GM13976 (cell line): ENCODE measurements at regions not wholly inside any gene's neighbourhood (a gene's known extent, or its start where the extent isn't known, plus 50 kb on each side); places are given as distances from the start of the nearest gene placed in this dataset.
"Not testable (repeated sequence)": the region's sequence is repeated elsewhere in the genome, so short reads cannot be mapped to it uniquely, and the experiment has no call there.

Experiments used
- DNase-seq: peaks from one replicate; pipeline ENCODE4 v3.0.0; 2012; ENCODE audit warnings: low spot score
- CTCF ChIP-seq: IDR thresholded peaks from 2 replicates; pipeline ENCODE4 v1.5.1; 2012; ENCODE audit warnings: borderline replicate concordance, mild to moderate bottlenecking; ENCODE audit not compliant: insufficient read depth; ENCODE audit errors: extremely low read depth, missing control alignments, control extremely low read depth
- in situ Hi-C: fragments of 300-500 bp; cut with MboI; formaldehyde crosslinking; loops from one replicate; pipeline ENCODE4 v1.12.0; 2022; ENCODE audit warnings: low sequenced_read_pairs, mixed read lengths, inconsistent platforms; ENCODE audit not compliant: unreplicated experiment

DNA sequence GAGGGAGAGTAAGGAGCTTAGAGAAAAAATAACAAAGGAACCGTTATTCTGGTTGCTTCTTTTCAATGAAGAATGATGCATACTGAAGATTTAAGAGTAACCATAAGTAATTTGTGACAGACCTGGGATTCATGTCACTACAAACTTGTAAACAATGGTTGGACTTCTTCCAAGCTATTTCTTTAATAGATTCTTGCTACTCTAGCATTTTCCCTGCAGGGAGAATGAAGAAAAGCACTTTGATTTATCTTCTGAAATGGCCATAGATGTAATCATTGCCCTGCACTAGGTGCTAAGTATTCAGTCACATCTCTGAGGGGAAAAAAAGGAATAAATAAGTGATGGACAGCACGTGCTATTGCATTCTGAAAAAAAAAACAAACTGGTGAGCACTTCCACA lies 606.6 kb upstream of the LRRN3 start:
- DNase-seq = no peak
- TF ChIP-seq CTCF = no peak
- in situ Hi-C loops = no loop called here

DNA sequence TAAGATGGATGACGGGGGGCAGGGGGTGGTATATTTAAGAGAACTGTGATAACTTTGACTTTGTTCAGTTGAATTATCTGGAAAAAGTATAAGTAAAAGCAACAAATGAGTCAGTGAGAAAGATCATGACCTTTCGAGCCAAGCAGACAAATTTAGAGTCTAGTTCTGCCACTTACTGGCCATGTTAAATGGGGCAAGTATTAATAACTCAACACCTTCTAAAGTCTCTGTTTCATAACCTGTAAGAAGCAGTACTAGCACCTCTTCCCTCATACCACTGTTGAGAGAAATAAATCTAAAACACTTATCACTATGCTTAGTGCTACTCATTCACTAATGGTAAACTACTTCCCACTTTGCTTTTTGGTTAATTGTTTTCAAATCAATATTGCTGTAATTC lies 604.4 kb upstream of the LRRN3 start:
- TF ChIP-seq CTCF = no peak
- in situ Hi-C loops = no loop called here
- DNase-seq = no peak

DNA sequence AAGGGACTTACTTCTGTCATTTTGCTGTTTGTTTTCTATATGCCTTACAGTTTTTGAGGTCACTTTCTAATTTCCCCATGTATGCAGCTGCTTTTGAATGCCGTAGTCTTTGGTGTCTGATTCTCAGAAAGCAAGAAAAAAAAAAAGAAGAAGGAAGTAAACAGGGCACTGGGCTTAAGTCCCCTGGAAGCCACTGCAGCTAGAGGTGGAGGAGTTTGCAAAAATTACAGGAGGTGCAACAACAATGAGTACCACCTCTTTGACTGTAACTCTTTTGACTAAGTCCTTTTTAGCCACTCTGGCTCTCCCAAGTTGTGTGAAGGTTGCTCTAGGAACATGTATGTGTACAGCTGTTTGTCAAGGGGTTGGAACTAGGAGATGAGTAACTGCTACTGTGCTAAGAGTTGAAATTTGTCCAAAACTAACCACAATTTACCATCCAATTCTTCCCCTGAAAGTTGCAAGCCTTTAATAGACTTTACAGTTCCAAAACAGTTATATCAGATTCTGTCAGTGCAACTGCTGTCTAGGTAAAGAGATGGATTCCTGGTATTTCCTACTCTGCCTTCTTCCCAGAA lies 588.0 kb upstream of the LRRN3 start:
- no peak for DNase-seq
- in situ Hi-C loops = no loop called here
- TF ChIP-seq CTCF = no peak

DNA sequence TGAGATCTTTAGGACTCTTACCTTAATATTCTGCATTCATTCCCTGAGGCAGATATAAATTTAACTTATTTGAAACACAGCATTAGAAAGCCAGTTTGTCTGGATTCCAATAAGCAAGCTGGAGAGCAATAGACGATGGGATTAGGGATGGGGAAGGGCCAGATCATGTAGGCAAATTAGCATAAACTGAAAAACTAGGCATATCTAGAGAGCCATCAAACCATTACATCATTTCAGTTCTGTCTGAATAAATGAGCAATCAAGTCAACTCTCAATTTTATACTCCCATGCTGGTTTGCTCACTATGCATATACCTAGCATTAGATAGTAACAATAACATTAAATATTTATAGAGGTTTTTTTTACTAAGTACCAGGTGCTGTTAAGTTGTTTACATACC lies 583.6 kb upstream of the LRRN3 start:
- in situ Hi-C loops = no loop called here
- TF ChIP-seq CTCF = no peak
- DNase-seq = no peak

- TF ChIP-seq CTCF = no peak
- no peak for DNase-seq
- in situ Hi-C loops = no loop called here
Measured at GRCh38 chr7:110507832-110508231, 583.1 kb upstream of the LRRN3 start.

DNA sequence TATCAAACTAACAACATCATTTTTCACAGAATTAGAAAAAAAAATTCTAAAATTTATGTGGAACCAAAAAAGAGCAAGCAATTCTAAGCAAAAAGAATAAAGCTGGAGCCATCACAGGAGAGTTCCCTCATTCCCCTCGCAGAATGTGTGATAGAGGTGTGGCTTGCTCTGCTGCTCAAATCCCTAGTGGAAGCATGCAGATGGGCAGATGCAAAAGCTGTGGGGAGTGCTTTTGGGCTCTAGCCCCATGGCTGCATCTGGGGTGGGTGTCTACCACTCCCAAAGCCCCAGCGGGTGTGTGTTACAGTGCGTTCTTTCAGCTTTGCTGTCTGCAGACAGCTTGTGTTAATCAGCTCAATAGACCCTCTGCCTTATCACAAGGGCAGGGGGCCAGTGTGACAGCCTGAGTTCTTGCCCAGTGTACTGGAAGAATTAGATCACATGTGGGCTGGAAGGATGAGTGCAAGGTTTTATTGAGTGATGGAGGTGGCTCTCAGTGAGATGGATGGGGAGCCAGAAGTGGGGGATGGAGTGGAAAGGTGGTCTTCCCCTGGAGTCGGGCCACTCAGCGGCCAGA lies 575.9 kb upstream of the LRRN3 start:
- DNase-seq, in situ Hi-C loops: not testable (repeated sequence)

GRCh38 chr7:110519851-110520250 lies 571.1 kb upstream of the LRRN3 start:
- TF ChIP-seq CTCF = no peak

More at GRCh38 chr7:110519851-110520250, 571.1 kb upstream of the LRRN3 start:
- DNase-seq = no peak
- in situ Hi-C loops = no loop called here
